GM18870 (cell line): ENCODE measurements at regions not wholly inside any gene's neighbourhood (a gene's known extent, or its start where the extent isn't known, plus 50 kb on each side); places are given as distances from the start of the nearest gene placed in this dataset.

ENCODE experiments used
- ATAC-seq: cut with Tn5 transposase; IDR thresholded peaks from one replicate; pipeline ENCODE4 v1.9.1; 2021; ENCODE audit warnings: moderate library complexity; ENCODE audit not compliant: unreplicated experiment

- ATAC-seq = no peak
These were observed 155.7 kb upstream of the CDYL start for GRCh38 chr6:4620284-4621151.

- ATAC-seq = no peak
These were observed 159.9 kb upstream of the CDYL start for GRCh38 chr6:4616311-4616710.

GRCh38 chr6:4615891-4616290, 160.3 kb upstream of the CDYL start:
- ATAC-seq = no peak

GRCh38 chr6:4615231-4615630, 161.0 kb upstream of the CDYL start:
- ATAC-seq = no peak

- ATAC-seq = no peak
These were observed 161.6 kb upstream of the CDYL start for GRCh38 chr6:4614637-4615036.

- ATAC-seq = no peak
These were observed 162.4 kb upstream of the CDYL start for GRCh38 chr6:4613795-4614194.

GRCh38 chr6:4613381-4613780, 162.8 kb upstream of the CDYL start:
- no peak for ATAC-seq

GRCh38 chr6:4612636-4613171, 163.5 kb upstream of the CDYL start:
- ATAC-seq = no peak

GRCh38 chr6:4611429-4612129, 164.6 kb upstream of the CDYL start:
- ATAC-seq = no peak

- ATAC-seq = no peak
These were observed 165.9 kb upstream of the CDYL start for GRCh38 chr6:4610256-4610655.

GRCh38 chr6:4608361-4609115, 167.7 kb upstream of the CDYL start:
- ATAC-seq = no peak

- no peak for ATAC-seq
These were observed 168.4 kb upstream of the CDYL start for GRCh38 chr6:4607793-4608192.

- ATAC-seq = no peak
These were observed 169.1 kb upstream of the CDYL start for GRCh38 chr6:4606821-4607704.

- no peak for ATAC-seq
These were observed 170.2 kb upstream of the CDYL start for GRCh38 chr6:4606016-4606415.

GRCh38 chr6:4603856-4604369, 172.3 kb upstream of the CDYL start:
- no peak for ATAC-seq

GRCh38 chr6:4603291-4603690, 172.9 kb upstream of the CDYL start:
- no peak for ATAC-seq

GRCh38 chr6:4599924-4600323, 176.3 kb upstream of the CDYL start:
- no peak for ATAC-seq

GRCh38 chr6:4598384-4598995, 177.7 kb upstream of the CDYL start:
- no peak for ATAC-seq

- no peak for ATAC-seq
These were observed 182.3 kb upstream of the CDYL start for GRCh38 chr6:4593951-4594350.

GRCh38 chr6:4592026-4592425, 184.2 kb upstream of the CDYL start:
- ATAC-seq = no peak
